NCI-H1092 (cell line): ENCODE measurements at regions not wholly inside any gene's neighbourhood (a gene's known extent, or its start where the extent isn't known, plus 50 kb on each side); places are given as distances from the start of the nearest gene placed in this dataset.

Source experiments
- DNase-seq: peaks from one replicate; lab custom pipeline; 2025; lab: John Stamatoyannopoulos, UW

DNA sequence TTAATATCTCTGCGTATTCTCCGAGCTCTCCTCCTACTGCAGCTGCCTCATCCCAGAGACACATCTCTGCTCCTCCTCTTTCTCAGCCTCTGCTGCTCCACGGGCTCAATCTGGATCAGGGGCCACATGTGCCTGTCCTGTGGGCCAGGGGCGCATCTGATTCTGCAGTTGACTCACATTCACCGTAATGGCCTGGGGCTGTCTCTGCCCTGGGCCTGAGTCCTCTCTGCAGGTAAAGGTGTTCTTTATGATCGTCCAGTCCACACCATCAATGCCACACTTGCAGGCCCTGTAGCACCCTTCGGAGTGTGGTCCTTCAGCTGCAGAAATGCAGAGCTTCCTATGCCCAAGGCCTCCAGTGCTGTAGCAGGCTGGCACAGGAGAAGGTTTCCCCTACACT, 154.5 kb downstream of the OAT start:
- no peak for DNase-seq

DNA sequence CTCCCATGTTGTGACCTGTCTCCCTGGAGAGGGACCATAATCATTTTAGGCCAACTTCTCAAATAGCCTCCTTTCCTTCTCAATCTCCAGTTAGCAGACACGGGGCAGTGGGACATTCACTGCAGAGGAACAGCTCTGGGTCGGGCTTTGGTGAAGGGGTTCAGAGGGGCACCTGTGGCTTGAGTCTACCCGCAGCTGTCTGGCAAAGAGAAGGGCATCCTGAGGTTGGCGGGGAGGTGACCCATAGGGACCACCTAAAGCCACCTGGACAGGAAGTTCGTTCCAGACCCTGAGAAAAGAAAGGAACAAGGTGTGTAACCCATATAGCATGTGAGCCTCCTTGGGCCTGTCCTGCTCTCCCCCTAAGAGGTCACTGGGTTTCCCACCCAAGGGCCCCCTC, 155.0 kb downstream of the OAT start:
- no peak for DNase-seq

DNA sequence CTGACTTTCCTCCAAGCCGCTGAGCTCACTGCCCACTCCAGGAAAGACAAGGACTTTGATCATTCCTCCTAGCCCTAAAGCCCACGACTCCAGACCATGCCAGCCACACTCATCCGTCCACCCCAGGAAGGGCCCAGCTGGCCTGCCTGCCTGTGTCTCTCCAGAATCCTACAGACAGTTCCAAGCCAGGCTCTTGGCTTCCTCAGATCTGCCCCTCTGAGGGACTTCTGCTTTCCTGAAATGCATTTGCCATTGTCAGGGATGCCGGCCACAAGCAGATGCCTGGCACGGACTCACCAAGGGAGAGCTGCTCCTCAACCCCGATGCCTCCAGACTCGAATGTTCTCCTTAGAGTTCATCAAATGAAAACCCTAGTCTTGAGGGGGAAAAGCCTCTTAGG, 155.8 kb downstream of the OAT start:
- no peak for DNase-seq

DNA sequence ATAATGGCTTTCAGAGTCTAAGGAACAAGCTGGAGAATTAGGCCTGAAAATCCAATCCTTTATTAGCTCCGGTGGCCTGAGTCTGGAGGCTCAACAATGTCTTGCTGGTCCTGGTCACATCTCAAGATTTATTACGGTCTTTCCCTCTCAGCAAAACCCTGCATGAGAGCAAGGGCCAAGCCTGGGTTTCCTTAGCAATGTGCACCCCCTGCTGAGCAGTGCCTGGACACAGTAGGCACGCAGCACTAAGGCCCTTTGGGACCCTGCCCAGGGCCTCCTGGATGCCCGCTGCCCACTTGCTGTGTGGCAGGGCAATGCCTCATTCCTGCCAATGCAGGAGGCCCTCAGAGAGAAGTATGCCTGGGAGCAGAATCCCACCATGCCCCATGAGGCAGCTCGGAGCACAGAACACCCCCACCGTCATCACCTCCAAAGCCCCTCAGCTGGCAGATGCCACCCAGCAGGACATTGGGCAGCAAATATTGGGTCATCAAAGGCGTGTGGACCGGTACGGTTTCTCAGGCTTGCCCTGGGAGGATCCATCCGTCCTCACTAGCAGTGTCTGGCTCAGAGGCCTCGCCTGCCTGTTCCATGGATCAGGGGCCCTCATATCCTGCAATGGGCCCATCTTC, 156.4 kb downstream of the OAT start:
- no peak for DNase-seq

DNA sequence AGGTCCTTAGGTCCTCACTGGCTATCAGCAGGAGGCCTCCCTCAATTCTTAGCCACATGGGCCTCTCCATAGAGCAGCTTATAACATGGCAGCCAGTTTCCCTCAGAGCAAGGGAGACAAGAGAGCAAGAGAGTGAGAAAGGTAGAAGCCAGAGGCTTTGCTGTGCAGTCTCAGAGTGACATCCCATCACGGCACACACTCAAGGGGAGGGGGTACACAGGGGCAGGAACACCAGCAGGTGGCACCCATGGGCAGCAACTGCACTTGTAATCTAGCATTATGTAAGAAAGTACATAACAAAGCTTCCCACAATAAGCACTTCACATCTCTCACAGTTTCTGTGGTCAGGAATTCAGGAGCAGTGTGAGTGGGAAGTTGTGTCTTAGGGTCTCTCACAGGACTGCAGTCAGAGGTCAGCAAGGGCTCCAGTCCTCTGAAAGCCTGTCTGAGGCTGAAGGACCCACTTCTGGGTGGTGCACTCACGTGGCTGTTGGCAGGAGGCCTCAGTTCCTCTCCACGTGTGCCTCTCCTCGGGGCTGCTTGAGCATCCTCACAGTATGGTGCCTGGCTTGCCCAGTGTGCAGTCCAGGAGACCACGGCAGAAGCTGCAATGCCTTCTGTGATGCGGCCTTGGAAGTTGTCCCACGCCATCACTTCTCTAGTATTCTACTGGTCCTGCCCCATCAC, 159.4 kb downstream of the OAT start:
- DNase-seq = no peak

DNA sequence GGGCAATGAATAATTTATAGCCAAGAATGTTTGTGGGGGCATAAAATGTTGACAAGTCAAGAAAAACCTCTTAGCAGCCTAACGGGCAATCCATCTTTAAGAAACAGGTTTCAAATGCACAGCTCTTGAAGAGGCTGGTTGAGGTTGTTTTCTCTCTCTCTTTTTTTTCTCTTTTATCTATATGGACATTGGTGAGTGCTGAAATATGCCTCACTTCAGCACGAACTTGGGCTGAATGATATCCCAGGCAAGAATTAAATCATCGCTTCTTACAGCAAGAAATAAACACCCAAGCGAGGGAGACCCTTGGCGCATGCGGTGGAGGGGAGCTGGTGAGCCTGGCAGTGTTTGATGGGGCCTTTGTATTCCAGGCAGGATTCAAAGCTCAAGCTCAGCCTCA, 160.9 kb downstream of the OAT start:
- no peak for DNase-seq

DNA sequence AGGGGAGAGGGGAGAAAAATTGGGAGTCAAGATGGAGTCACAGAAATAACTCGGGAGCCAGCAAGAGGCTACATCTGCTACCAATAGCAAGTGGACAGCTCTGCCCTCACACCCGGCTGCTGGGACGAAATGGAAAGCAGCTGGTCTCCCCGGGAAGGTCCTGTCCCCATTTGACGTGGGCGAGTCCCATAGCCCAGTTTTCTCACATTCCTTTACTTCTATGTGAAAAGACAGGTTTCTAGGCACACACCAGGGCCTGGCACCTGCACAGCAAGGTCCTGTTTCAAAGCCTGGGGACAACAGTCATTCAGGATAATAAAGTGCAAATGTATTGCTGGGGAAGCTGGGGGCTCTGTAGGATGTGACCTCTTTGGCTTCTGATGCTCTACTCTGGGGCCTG, 162.6 kb downstream of the OAT start:
- no peak for DNase-seq

DNA sequence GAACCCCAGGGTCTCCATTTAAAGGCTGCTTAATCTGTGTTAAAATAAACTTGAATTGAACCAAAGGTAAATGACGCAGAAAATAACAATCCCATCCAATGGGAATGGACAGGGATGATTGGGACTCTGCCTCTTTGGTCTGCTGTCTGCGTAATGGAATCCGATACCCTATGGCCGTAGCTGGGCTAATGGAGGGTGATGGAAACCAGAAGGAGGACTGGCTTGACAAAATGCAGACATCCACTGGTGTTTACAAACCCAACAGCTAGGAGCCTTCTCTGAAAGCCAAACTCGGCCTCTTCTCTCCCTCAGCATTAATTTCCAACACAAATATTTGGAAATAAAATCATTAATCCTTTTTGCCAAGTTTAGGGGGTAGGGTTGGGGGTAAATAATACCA, 162.2 kb upstream of the CHST15 start:
- no peak for DNase-seq

DNA sequence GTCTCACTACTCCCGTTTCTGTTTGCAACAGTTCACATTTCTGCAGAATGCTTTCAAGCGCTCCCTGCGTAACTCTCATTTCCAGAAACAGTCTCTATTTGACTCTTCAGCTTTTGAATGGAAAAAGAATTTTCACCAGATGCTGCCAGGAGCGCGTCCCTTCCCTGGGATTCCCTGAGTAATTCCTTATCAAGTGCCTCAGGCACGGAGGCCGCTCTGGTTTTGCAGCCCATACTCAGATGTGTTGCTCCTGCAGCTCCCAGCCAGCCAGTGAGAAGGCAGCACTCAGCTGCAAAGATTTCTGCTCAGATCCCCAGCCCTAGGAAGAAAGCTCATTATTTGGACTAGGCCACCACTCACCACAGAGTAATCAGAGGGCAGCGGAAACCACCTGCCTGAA, 161.1 kb upstream of the CHST15 start:
- DNase-seq = no peak

DNA sequence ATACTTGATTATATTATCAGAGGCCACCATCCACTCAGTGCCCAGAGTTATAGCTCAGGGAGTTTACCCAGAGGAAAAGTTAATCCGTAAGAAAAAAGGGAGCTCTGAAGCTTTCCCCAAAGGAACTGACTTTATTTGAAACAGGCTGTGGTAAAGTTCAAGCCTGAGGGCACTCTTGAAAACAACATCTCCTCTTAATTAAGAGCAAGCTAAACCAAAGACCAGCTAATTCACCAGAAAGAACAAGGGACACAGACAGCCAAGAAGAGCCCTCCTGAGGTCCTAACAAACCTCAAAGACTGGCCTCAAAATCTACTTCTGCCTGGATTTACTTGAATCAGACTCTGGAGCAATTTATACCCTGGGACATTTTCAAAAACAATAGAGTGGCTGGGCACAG, 159.6 kb upstream of the CHST15 start:
- no peak for DNase-seq

DNA sequence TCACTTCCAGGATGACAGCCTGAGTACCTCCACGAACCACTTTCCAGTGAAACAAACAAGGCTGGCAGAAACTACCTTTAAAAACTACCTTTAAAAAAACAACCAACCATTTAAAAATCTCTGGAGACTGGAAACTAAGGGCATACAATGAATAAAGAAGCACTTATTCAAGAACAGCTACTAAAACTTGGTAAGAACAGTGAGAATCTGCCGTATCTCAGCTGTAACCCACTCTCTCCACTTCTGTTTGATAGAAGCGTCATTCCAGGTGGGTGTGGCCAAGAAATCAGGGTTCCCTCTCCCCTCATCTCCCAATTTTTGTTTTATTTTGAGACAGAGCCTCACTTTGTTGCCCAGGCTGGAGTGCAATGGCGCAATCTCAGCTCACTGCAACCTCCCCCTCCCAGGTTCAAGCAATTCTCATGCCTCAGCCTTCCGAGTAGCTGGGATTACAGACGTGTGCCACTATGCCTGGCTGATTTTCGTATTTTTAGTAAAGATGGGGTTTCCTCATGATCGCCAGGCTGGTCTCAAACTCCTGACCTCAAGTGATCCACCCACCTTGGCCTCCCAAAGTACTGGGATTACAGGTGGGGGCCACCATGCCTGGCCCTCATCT, 158.8 kb upstream of the CHST15 start:
- no peak for DNase-seq

DNA sequence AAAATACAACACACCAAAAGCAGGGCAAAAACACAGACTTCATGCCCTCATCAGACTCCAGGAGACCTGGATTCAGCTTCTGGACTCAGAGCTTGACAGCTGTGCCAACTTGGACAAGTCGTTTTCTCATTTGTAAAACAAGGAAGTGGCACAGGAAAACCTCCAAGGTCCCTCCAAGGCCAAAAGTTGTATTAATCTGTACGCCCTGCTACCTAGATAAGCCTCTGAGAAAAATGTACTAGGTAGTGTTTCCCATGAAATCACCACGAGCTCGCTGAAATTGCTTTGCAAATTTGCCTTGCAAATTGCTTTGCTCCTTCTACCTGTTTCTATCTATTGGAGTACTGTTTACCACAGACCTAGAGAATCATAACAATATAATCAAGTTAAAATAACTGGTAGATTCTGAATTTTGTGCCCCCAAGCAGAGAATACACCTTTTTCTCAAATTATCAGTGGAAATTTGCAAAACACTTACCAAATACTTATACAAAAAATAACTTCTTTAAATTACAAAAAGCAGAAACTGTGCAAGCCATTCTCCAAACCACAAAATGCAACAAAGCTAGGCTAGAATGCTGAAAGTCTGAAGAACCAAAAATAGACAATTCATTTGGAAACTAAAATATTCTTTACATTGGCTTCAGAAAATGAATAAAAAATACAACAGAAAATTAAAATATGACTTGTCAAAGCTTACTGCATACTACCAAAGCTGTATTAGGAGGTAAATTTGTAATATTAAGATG, 158.1 kb upstream of the CHST15 start:
- DNase-seq = no peak

DNA sequence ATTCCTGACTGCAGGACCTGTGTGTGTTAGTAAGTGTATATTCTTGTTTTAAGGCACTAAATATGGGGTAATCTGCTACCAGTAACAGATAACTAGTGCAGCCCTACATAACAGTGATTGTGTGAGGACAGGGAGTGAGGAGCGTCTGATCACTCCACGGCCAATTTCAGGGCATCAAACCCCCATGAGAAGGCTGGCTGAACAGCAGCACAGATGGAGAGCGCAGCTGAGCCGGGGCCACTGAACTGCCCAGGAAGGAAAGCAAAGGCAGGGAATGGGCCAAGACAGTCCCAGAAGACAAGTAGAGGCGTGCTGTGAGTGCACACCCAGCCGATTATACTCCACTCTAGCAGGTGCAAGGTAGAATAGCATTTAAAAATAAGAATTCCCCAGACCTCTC, 157.1 kb upstream of the CHST15 start:
- DNase-seq = no peak

DNA sequence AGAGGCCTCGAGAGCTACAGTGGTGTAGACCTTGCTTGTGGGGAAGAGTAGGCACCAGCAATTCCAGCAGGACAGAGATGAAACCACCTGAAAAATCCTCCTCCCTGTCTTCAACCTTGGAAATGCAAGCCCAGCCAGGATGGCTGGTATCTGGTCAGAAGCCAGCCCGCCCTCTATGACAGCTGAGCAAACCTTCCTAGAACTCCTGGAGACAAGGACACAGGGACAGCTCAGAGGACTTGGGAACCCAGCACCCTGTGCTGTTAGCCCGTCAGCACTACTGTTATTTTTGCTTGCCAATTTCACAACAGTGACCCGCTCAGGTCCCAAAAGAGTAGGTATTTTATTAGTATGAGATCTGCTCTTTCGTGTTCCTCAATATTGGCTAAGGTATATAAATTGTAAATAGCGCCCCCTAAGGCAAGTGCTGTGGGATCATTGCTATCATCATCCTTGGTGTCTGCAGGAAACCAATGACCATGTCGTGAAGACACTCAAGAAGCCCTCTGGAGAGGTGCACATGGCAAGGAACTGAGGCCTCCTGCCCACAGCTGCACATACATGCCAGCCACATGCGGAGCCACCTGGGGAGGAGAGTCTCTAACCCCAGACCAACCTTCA, 156.5 kb upstream of the CHST15 start:
- no peak for DNase-seq

DNA sequence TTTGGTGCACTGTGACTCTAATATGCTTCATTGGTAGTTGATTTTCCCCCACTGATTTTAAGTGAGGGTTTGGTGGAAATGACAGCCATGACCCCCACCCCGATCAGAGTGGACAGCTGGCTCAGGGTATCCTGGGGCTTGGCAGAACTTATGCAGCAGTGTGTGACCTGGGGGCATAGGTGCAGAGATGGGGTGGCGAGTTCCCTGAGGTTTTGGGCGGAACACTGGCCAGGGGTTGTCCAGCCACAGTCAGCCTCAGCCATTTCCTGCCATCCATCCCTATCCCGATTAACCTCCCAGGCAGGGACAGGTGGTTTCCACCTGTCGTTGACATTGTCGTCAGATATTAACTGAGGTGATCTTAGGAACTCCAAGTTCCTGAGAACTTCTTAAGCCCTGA, 155.8 kb upstream of the CHST15 start:
- DNase-seq = no peak

DNA sequence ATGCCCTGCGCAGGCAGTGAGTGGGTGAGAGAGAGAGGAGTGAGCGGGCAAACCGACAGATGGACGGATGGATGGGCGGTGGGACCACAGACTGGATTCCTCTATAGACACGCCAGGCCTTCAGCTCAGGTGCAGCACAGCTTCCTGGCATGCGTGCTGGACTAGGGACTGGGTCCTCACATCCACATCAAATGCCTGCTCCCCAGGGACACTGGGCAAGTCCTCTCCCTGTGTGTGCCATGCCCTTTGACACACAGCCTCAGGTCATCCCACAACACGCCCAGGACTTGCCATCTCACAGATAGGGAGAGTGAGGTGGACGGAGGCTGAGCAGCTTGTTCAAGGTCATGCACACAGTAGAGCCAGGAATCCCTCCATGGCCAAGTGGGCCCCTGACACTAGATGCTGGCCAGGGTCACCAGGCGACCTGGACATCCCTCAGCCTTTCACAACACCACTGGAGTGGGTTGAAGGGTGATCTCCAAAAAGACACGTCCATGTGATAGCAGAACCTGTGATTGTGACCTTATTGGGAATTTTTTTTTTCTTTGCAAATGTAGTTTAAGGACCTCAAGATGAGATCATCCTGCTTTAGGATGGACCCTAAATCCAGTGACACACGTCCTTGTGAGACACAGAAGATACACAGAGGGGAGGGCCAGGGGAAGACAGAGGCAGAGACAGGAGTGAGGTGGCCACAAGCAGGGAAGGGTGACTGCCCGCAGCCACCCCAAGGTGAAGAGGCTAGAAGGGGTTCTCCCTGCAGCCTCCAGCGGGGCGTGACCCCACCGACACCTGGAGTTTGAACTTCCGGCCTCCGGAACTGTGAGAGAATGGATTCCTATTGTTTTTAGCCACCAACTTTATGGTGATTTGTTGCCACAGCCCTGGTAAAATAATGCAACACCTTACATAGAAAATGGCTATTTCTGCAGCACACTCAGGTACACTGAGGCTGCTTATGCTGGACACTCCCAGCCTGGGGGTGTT, 155.0 kb upstream of the CHST15 start:
- DNase-seq = no peak

DNA sequence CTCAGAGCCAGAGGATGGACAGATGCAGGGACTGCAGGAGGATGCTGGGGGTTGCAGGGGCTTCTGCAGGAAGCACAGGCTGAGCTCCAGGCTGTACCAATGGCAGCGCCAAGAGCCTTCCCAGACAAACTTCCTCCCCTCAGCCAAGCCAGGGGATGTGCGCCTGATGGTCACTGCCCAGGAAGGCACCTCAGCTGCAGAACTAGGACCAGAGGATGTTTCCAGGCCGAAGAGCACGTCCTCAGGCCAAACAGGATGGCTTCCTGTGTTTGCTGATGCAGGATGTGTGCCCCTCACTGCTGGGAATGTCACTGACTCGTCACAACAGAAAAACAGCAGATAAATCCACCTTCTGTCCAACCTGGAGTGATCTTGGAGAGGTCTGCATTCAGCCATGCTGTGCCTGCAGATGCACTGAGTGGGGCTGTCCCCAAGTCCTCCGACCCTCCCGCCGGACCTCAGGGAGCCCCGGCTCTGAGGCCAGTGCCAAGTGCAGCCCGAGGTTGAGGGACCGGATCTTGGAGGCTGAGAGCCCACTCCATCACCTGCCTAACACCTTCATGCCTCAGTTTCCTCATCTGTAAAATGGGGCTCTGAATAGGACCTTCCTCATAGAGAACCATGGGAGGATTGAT, 152.5 kb upstream of the CHST15 start:
- no peak for DNase-seq

DNA sequence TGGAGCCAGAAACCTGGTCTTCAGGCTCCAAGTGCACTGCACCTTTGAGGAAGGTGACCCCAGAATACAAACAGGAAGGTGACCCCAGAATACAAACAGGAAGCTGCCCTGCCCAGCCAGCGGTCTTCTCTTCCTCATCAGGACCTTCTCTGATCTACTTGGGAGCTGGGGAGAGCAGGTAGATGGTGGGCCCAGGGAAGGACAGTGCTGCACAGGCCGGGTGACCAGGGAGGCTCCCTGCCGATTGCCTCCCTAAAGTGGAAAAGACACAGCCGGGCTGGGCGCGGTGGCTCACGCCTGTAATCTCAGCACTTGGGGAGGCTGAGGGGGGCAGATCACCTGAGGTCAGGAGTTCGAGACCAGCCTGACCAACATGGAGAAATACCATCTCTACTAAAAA, 151.8 kb upstream of the CHST15 start:
- DNase-seq = no peak

DNA sequence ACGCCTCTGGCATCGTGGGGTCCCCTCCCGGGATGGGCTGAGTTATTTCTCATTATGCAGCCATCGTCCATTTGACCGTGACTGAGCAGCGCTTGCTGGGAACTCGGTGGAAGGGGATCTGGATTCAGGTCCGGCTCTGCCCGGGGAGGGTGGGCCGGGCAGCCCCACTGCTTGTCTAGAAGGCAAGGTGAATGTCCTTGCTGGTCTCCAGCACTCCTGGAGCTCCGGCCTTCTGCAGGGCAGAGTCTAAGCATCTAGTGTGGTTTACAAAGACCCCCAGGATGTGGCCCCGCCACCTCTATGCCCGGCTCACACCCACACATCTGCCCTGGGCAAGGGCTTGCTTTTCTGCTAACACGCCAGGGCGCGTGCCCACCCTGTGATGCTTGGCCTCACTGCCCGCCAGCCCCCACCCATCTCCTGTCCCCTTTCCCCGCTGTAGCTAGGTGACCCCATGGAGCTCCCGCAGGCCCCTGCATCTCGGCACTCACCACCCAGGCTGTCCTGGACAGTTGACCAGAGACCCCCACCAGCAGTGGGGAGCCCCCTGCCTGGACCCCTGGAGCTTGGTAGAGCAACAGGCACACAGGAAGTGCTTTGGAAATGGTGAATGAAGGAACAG, 151.0 kb upstream of the CHST15 start:
- no peak for DNase-seq

DNA sequence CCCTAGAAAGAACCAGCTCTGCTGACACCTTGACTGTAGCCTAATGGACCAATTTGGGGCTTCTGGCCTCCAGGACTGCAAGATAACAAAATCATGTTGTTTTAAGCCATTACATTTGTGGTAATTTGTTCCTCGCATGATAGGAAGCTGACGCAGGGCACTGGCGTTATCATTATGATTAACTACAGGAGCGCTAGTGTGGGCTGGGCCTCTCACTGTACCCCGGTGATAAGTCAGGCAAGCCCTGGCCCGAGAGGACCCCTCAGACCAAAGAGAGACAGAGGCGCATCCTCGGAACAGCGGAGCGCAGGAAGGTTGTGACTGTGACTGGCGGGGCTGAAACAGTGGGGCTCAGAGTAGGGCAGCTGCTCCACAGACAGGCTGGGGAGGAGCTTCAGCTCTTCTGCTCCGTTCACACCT, 150.3 kb upstream of the CHST15 start:
- no peak for DNase-seq
